WERI-Rb-1 (cell line): ENCODE measurements at regions not wholly inside any gene's neighbourhood (a gene's known extent, or its start where the extent isn't known, plus 50 kb on each side); places are given as distances from the start of the nearest gene placed in this dataset.
"Not testable (repeated sequence)": the region's sequence is repeated elsewhere in the genome, so short reads cannot be mapped to it uniquely, and the experiment has no call there.

ENCODE experiments used
- DNase-seq: peaks from one replicate; pipeline ENCODE4 v3.0.0-alpha.2; 2020
- H3K27ac ChIP-seq: fragments of 250-450 bp; sonication (Bioruptor Pico); 2 replicates; pipeline ENCODE4 v1.5.1; 2020; ENCODE audit warnings: mild to moderate bottlenecking, moderate library complexity
- H3K27me3 ChIP-seq: fragments of 250-450 bp; sonication (Bioruptor Pico); 2 replicates; pipeline ENCODE4 v1.5.1; 2021; ENCODE audit warnings: mild to moderate bottlenecking, low read depth, moderate library complexity; ENCODE audit not compliant: insufficient read depth, severe bottlenecking
- H3K36me3 ChIP-seq: fragments of 250-450 bp; sonication (Bioruptor Pico); 2 replicates; pipeline ENCODE4 v1.5.1; 2020; ENCODE audit warnings: mild to moderate bottlenecking, moderate library complexity
- H3K4me3 ChIP-seq: 2 replicates; pipeline ENCODE4 v1.5.1; 2011; ENCODE audit warnings: low read depth, mild to moderate bottlenecking, control low read depth, low read length
- H3K9me3 ChIP-seq: fragments of 250-450 bp; sonication (Bioruptor Pico); 2 replicates; pipeline ENCODE4 v1.5.1; 2021; ENCODE audit warnings: mild to moderate bottlenecking, moderate library complexity; ENCODE audit not compliant: severe bottlenecking
- TF ChIP-seq, protein P1 (sequence below): IDR thresholded peaks from 2 replicates; pipeline ENCODE4 v1.5.1; 2011; ENCODE audit warnings: low read depth, mild to moderate bottlenecking, control low read depth, inconsistent platforms, low read length

DNA sequence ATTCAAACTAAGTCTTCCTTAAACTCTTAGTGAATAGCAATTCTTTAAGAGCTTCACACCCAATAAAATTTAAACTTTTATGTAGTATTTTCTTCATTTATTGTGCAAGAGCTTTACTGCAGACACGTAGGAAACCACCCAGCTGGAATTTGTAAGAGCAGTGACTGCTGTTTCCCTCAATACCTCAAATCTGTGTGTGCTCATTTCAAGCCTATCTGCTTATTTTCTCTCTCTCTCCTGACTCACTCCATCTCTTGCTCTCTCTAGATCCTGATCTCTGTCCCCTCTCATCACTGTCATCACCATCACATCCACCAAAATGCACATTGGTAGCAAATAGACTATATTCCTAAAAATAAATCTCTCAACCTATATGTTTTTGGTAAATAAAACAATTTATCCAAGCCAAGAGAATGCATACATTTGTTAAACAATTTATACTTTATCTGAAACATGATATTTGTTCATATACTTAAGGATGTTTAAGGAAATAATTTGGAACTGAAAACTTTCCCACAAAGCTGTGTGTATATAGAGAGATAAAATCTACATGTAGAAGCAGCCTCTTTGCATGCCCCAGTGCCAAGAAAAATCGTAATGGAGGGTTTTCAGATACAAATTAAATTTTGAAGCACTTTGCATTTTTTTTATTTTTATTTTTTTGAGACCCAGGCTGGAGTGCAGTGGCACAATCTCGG, 273.0 kb downstream of the TFAP2A start:
- TF ChIP-seq, protein P1, sequence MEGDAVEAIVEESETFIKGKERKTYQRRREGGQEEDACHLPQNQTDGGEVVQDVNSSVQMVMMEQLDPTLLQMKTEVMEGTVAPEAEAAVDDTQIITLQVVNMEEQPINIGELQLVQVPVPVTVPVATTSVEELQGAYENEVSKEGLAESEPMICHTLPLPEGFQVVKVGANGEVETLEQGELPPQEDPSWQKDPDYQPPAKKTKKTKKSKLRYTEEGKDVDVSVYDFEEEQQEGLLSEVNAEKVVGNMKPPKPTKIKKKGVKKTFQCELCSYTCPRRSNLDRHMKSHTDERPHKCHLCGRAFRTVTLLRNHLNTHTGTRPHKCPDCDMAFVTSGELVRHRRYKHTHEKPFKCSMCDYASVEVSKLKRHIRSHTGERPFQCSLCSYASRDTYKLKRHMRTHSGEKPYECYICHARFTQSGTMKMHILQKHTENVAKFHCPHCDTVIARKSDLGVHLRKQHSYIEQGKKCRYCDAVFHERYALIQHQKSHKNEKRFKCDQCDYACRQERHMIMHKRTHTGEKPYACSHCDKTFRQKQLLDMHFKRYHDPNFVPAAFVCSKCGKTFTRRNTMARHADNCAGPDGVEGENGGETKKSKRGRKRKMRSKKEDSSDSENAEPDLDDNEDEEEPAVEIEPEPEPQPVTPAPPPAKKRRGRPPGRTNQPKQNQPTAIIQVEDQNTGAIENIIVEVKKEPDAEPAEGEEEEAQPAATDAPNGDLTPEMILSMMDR = no peak
- Histone ChIP-seq H3K27me3 (no peaks in the 10 kb centered on the region), H3K36me3 (no peaks in the 10 kb centered on the region), H3K4me3 (no peak overlapping the region), H3K27ac (no peak overlapping the region), H3K9me3 (peaks cover 3% of the 10 kb centered on the region)
- no peak for DNase-seq

DNA sequence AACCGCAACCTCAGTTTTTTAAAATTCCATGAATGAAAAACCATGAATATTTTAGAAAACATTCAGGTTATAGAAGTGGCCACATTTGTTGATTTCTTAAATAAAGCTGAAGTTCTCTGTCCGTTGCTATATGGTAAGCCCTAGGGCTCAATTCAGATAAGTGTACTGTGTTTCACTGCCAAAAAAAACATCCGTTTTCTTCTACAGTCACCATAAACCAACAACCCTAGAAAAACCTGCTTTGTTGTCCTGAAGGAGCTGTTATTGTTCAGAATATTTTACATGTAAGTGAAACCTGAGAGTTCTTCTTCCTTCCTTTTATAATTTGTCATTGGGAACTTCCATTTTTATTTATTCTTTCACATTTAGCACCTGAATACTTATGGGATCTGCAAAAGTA, 274.1 kb downstream of the TFAP2A start:
- Histone ChIP-seq H3K27ac (no peak overlapping the region), H3K27me3 (no peaks in the 10 kb centered on the region), H3K36me3 (no peaks in the 10 kb centered on the region), H3K4me3 (no peak overlapping the region), H3K9me3 (peaks cover 3% of the 10 kb centered on the region)
- TF ChIP-seq, protein P1 = no peak
- DNase-seq = no peak

DNA sequence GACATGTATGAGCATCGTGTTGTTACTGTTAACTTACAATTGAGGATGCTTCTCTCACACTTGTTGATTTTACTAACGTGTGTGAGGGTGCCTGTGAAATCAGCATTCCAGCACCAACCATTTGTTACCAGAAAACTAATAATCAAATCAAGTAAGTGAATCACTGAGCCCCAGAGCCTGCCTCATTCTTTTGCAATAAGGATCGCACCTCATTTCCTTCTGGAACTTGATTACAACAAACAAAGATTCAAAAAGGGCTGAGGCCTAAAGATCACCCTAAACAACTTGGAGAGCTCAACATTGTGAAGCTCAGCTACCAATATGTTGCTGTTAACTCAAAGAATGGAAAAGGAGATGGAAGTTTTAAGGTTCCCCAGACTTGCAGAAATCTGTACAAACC, 274.7 kb downstream of the TFAP2A start:
- Histone ChIP-seq H3K27me3 (no peaks in the 10 kb centered on the region), H3K36me3 (no peaks in the 10 kb centered on the region), H3K9me3 (peaks cover 3% of the 10 kb centered on the region), H3K27ac (no peak overlapping the region), H3K4me3 (no peak overlapping the region)
- DNase-seq = no peak
- TF ChIP-seq, protein P1 = no peak

DNA sequence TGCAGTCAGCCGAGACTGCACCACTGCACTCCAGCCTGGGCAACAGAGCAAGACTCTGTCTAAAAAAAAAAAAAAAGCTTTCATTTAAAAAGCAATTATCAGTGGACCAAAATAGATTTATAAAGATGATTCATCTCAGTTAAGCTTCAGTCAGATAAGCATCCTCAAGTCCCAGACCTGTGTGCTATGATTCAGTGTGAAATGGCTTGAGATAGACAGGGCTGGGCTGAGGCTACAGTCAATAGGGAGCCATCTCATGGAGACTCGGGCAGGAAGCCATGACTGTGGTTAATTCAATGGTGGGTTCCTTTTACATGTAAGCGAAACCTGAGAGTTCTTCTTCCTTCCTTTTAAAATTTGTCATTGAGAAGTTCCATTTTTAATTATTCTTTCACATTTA, 276.0 kb downstream of the TFAP2A start:
- no peak overlapping the region for H3K27ac ChIP-seq
- DNase-seq = no peak
- no peaks in the 10 kb centered on the region for H3K27me3 ChIP-seq
- TF ChIP-seq, protein P1 = no peak
- H3K36me3 ChIP-seq = no peaks in the 10 kb centered on the region
- H3K4me3 ChIP-seq = no peak overlapping the region
- H3K9me3 ChIP-seq = peaks cover 4% of the 10 kb centered on the region

DNA sequence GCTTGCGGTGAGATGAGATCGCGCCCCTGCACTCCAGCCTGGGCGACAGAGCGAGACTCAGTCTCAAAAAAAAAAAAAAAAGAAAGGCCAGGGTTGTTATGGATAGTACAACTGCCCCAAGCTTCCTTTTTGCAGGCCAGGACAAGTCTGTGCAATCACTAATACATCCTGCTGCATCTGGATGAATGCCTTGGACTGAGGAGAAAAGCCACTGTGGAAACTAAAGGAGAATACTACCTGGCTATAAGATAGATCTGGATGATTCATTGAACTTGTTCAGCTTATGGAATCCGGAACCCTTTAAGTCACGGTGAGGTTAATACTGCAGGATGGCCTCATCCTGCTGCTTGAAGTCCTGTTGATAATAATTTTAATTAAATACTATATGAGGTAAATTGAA, 278.2 kb downstream of the TFAP2A start:
- no peak overlapping the region for H3K4me3 ChIP-seq
- no peaks in the 10 kb centered on the region for H3K27me3 ChIP-seq
- no peak overlapping the region for H3K27ac ChIP-seq
- H3K9me3 ChIP-seq = peaks cover 9% of the 10 kb centered on the region
- TF ChIP-seq, protein P1 = no peak
- H3K36me3 ChIP-seq = no peaks in the 10 kb centered on the region
- no peak for DNase-seq

DNA sequence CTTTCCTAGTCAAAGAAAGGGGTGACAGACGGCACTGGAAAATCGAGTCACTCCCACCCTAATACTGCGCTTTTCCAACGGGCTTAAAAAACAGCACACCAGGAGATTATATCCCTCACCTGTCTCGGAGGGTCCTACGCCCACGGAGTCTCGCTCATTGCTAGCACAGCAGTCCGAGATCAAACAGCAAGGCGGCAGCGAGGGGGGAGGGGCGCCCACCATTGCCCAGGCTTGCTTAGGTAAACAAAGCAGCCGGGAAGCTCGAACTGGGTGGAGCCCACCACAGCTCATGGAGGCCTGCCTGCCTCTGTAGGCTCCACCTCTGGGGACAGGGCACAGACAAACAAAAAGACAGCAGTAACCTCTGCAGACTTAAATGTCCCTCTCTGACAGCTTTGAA, 280.7 kb downstream of the TFAP2A start:
- H3K9me3 ChIP-seq, H3K27me3 ChIP-seq, H3K27ac ChIP-seq, H3K36me3 ChIP-seq, H3K4me3 ChIP-seq, DNase-seq: not testable (repeated sequence)
